HG02852 (cell line): ENCODE measurements at regions not wholly inside any gene's neighbourhood (a gene's known extent, or its start where the extent isn't known, plus 50 kb on each side); places are given as distances from the start of the nearest gene placed in this dataset.

ENCODE experiments used
- ATAC-seq: cut with Tn5 transposase; IDR thresholded peaks from one replicate; pipeline ENCODE4 v1.9.1; 2021; ENCODE audit warnings: mild to moderate bottlenecking, moderate library complexity; ENCODE audit not compliant: unreplicated experiment

GRCh38 chr4:182074810-182075209 is 168.4 kb upstream of the TENM3 start:
- ATAC-seq = no peak

GRCh38 chr4:182082910-182083309 is 160.3 kb upstream of the TENM3 start:
- no peak for ATAC-seq

GRCh38 chr4:182083671-182084410 is 159.4 kb upstream of the TENM3 start:
- no peak for ATAC-seq

- no peak for ATAC-seq
These were observed 158.1 kb upstream of the TENM3 start for GRCh38 chr4:182085051-182085480.

- ATAC-seq = no peak
These were observed 153.9 kb upstream of the TENM3 start for GRCh38 chr4:182089326-182089725.

GRCh38 chr4:182090186-182090585 is 153.0 kb upstream of the TENM3 start:
- no peak for ATAC-seq

GRCh38 chr4:182091128-182091527 is 152.1 kb upstream of the TENM3 start:
- no peak for ATAC-seq

- no peak for ATAC-seq
These were observed 149.8 kb upstream of the TENM3 start for GRCh38 chr4:182093431-182093831.

- no peak for ATAC-seq
These were observed 149.3 kb upstream of the TENM3 start for GRCh38 chr4:182093935-182094334.

GRCh38 chr4:182101618-182102017 is 141.6 kb upstream of the TENM3 start:
- ATAC-seq = no peak

- no peak for ATAC-seq
These were observed 140.6 kb upstream of the TENM3 start for GRCh38 chr4:182102576-182102975.

GRCh38 chr4:182103614-182104319 is 139.4 kb upstream of the TENM3 start:
- ATAC-seq = no peak

GRCh38 chr4:182105416-182105815 is 137.8 kb upstream of the TENM3 start:
- no peak for ATAC-seq

GRCh38 chr4:182107931-182108330 is 135.3 kb upstream of the TENM3 start:
- ATAC-seq = no peak

- no peak for ATAC-seq
These were observed 131.6 kb upstream of the TENM3 start for GRCh38 chr4:182111586-182111985.

GRCh38 chr4:182113779-182114178 is 129.4 kb upstream of the TENM3 start:
- ATAC-seq = no peak

GRCh38 chr4:182124359-182124758 is 118.8 kb upstream of the TENM3 start:
- no peak for ATAC-seq

GRCh38 chr4:182126096-182126495 is 117.1 kb upstream of the TENM3 start:
- no peak for ATAC-seq

GRCh38 chr4:182126603-182127002 is 116.6 kb upstream of the TENM3 start:
- ATAC-seq = no peak

GRCh38 chr4:182133033-182133432 is 110.2 kb upstream of the TENM3 start:
- no peak for ATAC-seq

GRCh38 chr4:182134261-182134660 is 108.9 kb upstream of the TENM3 start:
- no peak for ATAC-seq

- no peak for ATAC-seq
These were observed 107.0 kb upstream of the TENM3 start for GRCh38 chr4:182136201-182136600.
